DMS53 treated with DMSO at 0.1 percent for 48 hours (cell line): ENCODE measurements at regions not wholly inside any gene's neighbourhood (a gene's known extent, or its start where the extent isn't known, plus 50 kb on each side); places are given as distances from the start of the nearest gene placed in this dataset.
A peak's percentile ranks its signal among the peaks of the same experiment; 100 is the strongest.

Experiments
- DNase-seq: peaks from one replicate; lab custom pipeline; 2025; ENCODE audit not compliant: unreplicated experiment; lab: John Stamatoyannopoulos, UW

- no peak for DNase-seq
Measured at GRCh38 chr9:108526518-108526917, 329.3 kb downstream of the ACTL7B start.

GRCh38 chr9:108525186-108525585 lies 330.6 kb downstream of the ACTL7B start:
- no peak for DNase-seq

- no peak for DNase-seq
Measured at GRCh38 chr9:108521063-108521590, 334.7 kb downstream of the ACTL7B start.

GRCh38 chr9:108519437-108519836 lies 336.3 kb downstream of the ACTL7B start:
- no peak for DNase-seq

- DNase-seq: no peak
Measured at GRCh38 chr9:108517651-108518365, 338.0 kb downstream of the ACTL7B start.

- no peak for DNase-seq
Measured at GRCh38 chr9:108516391-108516790, 339.4 kb downstream of the ACTL7B start.

- no peak for DNase-seq
Measured at GRCh38 chr9:108515856-108516255, 339.9 kb downstream of the ACTL7B start.

- DNase-seq: no peak
Measured at GRCh38 chr9:108512426-108513173, 343.2 kb downstream of the ACTL7B start.

GRCh38 chr9:108511307-108511706 lies 344.5 kb downstream of the ACTL7B start:
- no peak for DNase-seq

GRCh38 chr9:108496846-108497245 lies 358.9 kb downstream of the ACTL7B start:
- DNase-seq: no peak

- DNase-seq: no peak
Measured at GRCh38 chr9:108489567-108489966, 366.2 kb downstream of the ACTL7B start.

- DNase-seq: no peak
Measured at GRCh38 chr9:108486831-108487230, 369.0 kb downstream of the ACTL7B start.

GRCh38 chr9:108484468-108484867 lies 371.3 kb downstream of the ACTL7B start:
- no peak for DNase-seq

GRCh38 chr9:108483676-108484075 lies 372.1 kb downstream of the ACTL7B start:
- DNase-seq: no peak

- no peak for DNase-seq
Measured at GRCh38 chr9:108479989-108480652, 375.7 kb downstream of the ACTL7B start.

- no peak for DNase-seq
Measured at GRCh38 chr9:108478431-108479332, 377.1 kb downstream of the ACTL7B start.

GRCh38 chr9:108477529-108478006 lies 378.2 kb downstream of the ACTL7B start:
- DNase-seq: peak; percentile 85

GRCh38 chr9:108476574-108476973 lies 379.2 kb downstream of the ACTL7B start:
- DNase-seq: no peak

GRCh38 chr9:108475813-108476212 lies 380.0 kb downstream of the ACTL7B start:
- no peak for DNase-seq

GRCh38 chr9:108474356-108474755 lies 381.4 kb downstream of the ACTL7B start:
- no peak for DNase-seq
